Astrocyte (in vitro differentiated cells and primary cell): ENCODE measurements at regions not wholly inside any gene's neighbourhood (a gene's known extent, or its start where the extent isn't known, plus 50 kb on each side); places are given as distances from the start of the nearest gene placed in this dataset.

Experiments used
- CTCF ChIP-seq: IDR thresholded peaks from 2 replicates; pipeline ENCODE4 v1.5.1; 2011; ENCODE audit warnings: low read depth, mild to moderate bottlenecking, inconsistent platforms, low read length, moderate library complexity; ENCODE audit not compliant: insufficient read depth
- EZH2 ChIP-seq: IDR thresholded peaks from 2 replicates; pipeline ENCODE4 v1.6.1; 2012; ENCODE audit warnings: mild to moderate bottlenecking, low read length, inconsistent platforms; ENCODE audit not compliant: insufficient read depth

GRCh38 chr4:33061727-33062126 is 2341.6 kb downstream of the PCDH7 start:
- TF ChIP-seq CTCF (no peak), EZH2 (no peak)
